ENCODE measurements at regions not wholly inside any gene's neighbourhood (a gene's known extent, or its start where the extent isn't known, plus 50 kb on each side); places are given as distances from the start of the nearest gene placed in this dataset.

GRCh38 chr10:113259576-113260226 lies 293.2 kb upstream of the HABP2 start:
- TF ChIP-seq EZH2 (IDR thresholded peaks at IDR 0.05; ENCODE audit: low read length, missing control alignments) (no peak), CTCF (conservative IDR thresholded peaks at IDR 0.05 in 1 of 2, IDR thresholded peaks at IDR 0.05 in 1 of 2; ENCODE audit: low read depth in 1 of 2, low read length in 2 of 2) (no peak)

All from fibroblast of lung (primary cell).